GM12892 (cell line): ENCODE measurements at regions not wholly inside any gene's neighbourhood (a gene's known extent, or its start where the extent isn't known, plus 50 kb on each side); places are given as distances from the start of the nearest gene placed in this dataset.

Experiments
- POLR2A ChIP-seq: IDR thresholded peaks from 2 replicates; pipeline ENCODE4 v1.6.1; 2011; ENCODE audit warnings: low read depth, low read length, control low read depth
- POLR2AphosphoS5 ChIP-seq: IDR thresholded peaks from 2 replicates; pipeline ENCODE4 v1.6.1; 2011; ENCODE audit warnings: low read depth, low read length, control low read depth
- TAF1 ChIP-seq: IDR thresholded peaks from 2 replicates; pipeline ENCODE4 v1.6.1; 2011; ENCODE audit warnings: low read depth, mild to moderate bottlenecking, control low read depth, low read length, borderline replicate concordance

DNA sequence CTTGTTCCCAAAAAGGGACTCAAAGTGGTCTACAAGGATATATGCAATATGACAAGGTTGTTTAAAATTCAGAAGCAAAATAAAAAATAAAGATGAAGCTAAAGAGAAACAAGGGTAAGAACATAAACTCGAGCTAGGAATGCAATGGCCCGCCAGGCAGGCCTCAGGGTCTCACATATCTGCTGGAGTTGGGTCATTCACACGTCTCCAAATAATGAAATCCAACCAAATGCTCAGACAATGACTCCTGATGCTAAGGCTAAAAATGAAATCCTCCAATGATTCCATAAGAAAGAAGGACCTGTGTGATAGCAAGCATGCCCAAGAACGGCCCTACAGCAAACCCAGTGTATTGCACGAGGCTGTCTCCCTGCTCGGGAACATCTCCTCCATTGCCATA lies 153.3 kb upstream of the ETS2 start:
- no peak for TF ChIP-seq POLR2AphosphoS5
- TF ChIP-seq POLR2A = no peak
- no peak for TF ChIP-seq TAF1
